ENCODE measurements at regions not wholly inside any gene's neighbourhood (a gene's known extent, or its start where the extent isn't known, plus 50 kb on each side); places are given as distances from the start of the nearest gene placed in this dataset.

DNA sequence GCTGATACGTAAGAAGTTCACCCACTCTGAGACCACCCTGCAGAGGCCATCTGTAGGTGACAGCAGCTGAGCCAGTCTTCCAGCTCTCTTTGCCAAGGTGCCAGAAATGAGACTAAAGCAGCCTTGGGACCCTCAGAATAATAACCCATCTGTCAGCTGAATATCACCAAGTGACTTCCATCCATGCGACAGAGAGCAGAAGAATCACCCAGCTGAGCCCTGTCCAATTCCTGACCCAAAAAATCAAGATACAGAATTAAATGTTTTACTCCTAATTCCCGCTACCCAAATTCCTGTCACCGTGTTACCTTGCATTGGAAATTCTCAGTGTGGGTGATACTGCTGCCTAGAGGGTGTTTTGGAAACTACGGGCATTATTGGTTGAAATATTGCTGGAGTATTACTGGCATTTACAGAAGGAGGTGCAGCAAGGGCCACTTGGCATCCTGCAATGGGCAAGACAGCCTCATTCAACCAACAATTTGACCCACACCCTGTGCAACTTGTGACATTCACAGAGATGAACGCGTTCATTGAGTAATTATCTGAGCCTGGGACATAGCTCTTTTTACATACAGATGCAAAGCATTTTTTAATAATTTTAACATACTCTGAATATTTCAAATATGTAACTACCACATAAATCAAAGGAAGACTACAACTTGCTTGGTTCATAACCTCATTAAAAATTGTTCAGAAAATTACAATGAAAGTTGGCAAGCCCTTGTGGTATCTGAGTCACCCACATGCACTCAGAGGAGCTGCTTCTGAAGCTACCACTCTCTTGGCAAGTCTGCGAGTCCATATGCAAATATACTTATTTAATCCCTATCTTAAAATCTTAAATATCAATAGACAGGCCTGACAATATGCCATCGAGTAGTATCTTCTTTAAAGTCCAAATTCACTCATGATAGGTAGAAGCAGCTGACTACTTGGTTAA lies 126.6 kb downstream of the C16orf95 start:
- TF ChIP-seq, protein P1, sequence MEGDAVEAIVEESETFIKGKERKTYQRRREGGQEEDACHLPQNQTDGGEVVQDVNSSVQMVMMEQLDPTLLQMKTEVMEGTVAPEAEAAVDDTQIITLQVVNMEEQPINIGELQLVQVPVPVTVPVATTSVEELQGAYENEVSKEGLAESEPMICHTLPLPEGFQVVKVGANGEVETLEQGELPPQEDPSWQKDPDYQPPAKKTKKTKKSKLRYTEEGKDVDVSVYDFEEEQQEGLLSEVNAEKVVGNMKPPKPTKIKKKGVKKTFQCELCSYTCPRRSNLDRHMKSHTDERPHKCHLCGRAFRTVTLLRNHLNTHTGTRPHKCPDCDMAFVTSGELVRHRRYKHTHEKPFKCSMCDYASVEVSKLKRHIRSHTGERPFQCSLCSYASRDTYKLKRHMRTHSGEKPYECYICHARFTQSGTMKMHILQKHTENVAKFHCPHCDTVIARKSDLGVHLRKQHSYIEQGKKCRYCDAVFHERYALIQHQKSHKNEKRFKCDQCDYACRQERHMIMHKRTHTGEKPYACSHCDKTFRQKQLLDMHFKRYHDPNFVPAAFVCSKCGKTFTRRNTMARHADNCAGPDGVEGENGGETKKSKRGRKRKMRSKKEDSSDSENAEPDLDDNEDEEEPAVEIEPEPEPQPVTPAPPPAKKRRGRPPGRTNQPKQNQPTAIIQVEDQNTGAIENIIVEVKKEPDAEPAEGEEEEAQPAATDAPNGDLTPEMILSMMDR (IDR thresholded peaks at IDR 0.05): no peak
- TF ChIP-seq ZFX (IDR thresholded peaks at IDR 0.05; ENCODE audit: borderline replicate concordance): no peak

All from 22Rv1 (cell line).